ENCODE measurements at regions not wholly inside any gene's neighbourhood (a gene's known extent, or its start where the extent isn't known, plus 50 kb on each side); places are given as distances from the start of the nearest gene placed in this dataset.

- no peak for DNase-seq
Observed at GRCh38 chr4:3715855-3716630, 50.1 kb upstream of the ADRA2C start.

- no peak for DNase-seq
Observed at GRCh38 chr4:3715061-3715854, 50.9 kb upstream of the ADRA2C start.

DNA sequence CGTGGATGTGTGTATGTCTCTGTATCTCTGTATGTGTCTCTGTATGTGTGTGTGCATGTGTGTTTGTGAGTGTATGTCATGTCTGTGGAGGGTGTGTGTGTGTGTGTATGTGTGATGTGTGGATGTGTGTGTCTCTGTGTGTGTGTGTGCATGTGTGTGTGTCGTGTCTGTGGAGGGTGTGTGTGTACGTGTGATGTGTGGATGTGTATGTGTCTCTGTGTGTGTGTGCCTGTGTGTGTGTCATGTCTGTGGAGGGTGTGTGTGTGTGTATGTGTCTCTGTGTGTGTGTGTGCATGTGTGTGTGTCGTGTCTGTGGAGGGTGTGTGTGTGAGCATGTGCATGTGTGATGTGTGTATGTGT lies 51.6 kb upstream of the ADRA2C start:
- no peak for DNase-seq

GRCh38 chr4:3713817-3714641 lies 52.2 kb upstream of the ADRA2C start:
- no peak for DNase-seq

DNA sequence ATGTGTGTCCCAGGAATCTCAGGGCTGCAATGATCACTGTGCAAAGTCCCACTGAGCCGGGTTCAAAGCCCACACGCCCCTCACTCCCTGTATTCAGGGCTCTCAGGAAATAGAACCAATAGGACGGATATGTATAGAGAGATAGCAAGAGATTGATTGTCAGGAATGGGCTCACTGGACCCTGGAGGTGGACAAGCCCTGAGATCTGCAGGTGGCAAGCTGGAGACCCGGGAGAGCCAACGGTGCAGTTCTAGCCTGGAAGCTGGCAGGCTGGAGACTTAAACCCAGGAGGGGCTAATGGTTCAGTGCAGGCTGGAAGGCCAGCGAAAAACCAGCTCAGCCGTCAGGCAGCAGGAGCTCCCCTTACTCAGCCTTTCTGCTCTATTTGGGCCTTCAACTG lies 52.8 kb upstream of the ADRA2C start:
- no peak for DNase-seq

GRCh38 chr4:3712936-3713335 lies 53.2 kb upstream of the ADRA2C start:
- DNase-seq, result no peak

GRCh38 chr4:3712112-3712805 lies 53.9 kb upstream of the ADRA2C start:
- no peak for DNase-seq

- no peak for DNase-seq
Observed at GRCh38 chr4:3711183-3712111, 54.7 kb upstream of the ADRA2C start.

- no peak for DNase-seq
Observed at GRCh38 chr4:3710451-3711182, 55.6 kb upstream of the ADRA2C start.

DNA sequence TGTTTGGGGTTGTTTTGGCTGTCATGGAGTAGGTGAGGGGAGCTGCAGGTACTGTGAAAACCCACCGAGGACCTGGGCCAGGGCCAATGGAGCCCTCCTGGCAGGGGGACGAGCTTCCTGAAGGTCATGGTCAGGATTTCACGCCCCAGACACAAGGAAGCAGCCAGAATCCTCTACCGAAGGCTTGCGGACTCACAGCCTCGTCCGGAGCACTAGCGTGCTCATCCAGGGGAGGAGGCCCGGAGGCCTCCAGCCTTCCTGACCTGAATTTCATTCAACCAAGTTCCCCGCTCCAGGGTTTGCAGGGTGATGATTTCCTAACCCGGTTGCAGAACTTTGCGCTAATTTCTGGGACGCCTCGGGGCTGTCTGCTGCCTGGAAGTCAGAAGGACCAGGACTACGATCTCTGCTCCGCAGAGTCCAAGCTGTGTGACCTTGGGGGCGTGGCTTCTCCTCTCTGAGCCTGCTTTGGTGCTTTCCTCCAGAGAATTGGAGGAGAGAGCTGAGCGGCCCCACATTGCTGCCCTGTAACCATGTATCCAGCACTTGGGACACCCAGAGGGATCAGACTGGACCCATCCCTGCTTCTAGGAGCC lies 56.2 kb upstream of the ADRA2C start:
- DNase-seq, result no peak

DNA sequence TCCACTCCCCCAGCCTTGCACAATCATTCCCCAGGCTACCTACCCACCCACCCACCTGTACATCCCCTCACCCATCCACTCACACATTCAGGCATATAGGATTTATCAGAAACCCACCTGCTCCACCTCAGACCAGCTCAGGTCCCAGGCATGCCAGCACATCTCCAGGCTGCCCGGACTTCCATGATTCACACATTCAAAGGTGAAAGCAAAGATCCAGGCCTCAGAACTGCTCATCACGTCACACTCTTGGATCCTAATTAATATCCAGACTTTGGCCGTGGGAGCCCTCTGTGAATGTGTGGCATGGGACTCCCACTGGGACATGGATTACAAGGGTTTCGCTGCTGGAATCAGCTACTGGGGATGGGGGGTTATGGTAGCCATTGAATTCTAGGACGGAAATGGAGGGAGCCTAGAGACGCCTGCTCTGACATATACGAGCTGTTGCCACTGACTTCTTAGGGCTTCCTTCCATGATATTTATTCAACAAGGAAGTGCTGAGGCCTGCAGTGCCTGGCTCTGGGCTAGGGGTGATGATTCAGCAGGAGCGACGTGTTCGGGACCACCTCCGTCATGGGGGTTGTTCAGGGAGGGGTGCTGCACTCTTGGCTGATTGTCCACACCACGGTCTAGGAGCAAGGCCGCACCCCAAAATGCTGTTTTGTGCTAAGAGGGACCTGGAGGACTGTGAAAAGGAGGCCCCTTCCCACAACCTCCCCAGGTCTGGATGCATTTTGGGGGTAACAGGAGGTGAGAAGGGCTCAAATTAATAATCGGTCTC lies 56.9 kb upstream of the ADRA2C start:
- DNase-seq, result no peak

- no peak for DNase-seq
Observed at GRCh38 chr4:3708611-3709010, 57.6 kb upstream of the ADRA2C start.

GRCh38 chr4:3708103-3708510 lies 58.1 kb upstream of the ADRA2C start:
- no peak for DNase-seq

DNA sequence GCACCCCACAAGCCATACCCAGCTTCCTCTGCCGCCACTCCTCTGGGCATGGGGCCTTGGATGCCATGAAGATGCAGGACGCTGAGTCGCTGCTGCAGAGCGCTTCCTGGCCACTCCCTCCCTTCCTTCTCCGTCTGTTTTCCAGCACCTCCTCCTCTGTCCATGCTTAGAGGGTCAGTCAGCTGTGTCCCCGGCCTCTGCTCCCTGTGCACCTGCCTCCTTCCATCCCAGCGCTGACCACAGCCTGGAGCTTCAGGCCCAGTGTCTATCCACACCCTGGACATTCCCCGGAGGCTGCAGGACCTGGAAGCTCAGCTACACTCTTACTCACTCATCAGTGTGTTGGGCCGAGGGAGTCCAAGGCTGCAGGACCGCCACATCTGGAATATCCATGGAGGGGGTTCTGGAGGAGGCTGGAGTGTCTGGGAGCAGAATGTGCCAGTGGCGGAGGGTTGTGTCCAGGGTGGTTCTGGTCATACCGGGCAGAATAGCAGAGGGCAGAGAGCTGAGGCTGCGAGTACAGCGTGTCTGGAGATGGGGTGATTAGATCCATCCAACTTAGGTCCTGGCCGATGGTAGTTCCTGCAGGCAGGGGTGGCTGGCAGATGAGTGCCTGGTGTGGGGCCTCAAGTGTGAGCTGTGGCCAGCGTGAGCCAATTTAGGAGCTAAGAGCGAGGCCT lies 58.6 kb upstream of the ADRA2C start:
- DNase-seq, result no peak

DNA sequence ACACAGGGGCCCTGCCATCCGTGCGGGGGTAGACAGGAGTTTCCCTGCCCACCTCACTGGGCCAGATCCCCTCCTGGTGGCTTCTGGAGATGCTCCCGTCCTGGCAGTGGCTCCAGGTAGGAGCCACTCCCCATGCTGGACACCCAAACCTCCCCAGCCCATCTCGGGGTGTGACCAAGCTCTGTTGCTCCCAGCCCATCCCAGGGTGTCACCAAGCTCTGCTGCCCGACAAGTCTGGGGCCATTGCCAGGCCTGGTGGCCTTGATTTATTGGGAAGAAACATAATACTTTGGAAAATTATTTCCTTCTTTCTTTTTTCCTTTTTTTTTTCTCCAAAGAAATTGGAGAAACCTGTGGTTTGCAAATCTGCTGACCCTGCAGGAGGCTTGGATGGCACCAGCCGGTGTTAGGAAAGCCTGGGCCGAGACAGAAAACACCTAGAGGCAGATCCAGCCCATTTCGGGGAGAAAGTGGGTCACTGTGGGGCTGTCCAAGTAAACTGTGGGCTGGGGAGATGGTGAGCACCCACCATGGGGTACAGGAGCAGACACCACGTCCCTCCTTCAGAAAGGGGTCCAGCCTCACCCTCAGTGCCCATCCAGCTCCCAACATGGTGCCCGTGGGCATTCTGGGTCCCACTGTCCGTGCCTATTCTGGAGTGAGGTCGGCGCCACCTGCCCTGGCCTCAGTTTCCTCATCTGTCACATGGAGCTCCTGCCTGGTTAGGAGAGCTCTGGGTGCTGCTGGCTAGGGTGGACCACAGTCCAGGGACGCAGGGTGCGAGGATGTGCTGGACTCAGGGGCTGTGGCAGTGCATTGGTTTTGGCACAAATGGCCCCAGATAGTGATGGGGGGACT lies 59.4 kb upstream of the ADRA2C start:
- no peak for DNase-seq

DNA sequence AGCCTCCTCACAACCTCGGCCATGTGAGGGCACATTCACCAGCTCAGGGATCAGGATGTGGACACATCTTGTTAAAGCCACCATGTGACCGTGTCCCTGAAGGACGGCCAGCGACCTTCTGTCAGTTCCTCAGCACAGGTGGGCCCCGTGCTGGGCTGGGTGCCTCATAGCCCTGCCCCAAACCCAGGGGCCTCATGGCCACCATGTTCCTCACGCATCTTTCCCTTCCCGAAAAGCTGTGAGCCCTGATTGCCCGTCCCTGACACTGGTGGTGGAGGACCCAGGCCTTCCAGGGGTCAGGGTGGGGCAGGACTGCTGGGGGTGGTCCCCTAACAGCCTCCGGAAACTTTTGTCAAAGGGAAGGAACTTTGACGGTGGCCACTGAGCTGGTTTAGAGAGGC lies 60.1 kb upstream of the ADRA2C start:
- no peak for DNase-seq

- DNase-seq, result no peak
Observed at GRCh38 chr4:3705236-3705987, 60.8 kb upstream of the ADRA2C start.

All from activated T-cell treated with anti-CD3 and anti-CD28 coated beads, Interleukin-2, amount 50 U/mL, for 48 hours (primary cell).